Inflammatory macrophage treated with lipopolysaccharide for 4 hours (primary cell): ENCODE measurements at regions not wholly inside any gene's neighbourhood (a gene's known extent, or its start where the extent isn't known, plus 50 kb on each side); places are given as distances from the start of the nearest gene placed in this dataset.
A peak's percentile ranks its signal among the peaks of the same experiment; 100 is the strongest.

Experiments
- DNase-seq: peaks from one replicate; pipeline ENCODE4 v3.0.0-alpha.2; 2020

DNA sequence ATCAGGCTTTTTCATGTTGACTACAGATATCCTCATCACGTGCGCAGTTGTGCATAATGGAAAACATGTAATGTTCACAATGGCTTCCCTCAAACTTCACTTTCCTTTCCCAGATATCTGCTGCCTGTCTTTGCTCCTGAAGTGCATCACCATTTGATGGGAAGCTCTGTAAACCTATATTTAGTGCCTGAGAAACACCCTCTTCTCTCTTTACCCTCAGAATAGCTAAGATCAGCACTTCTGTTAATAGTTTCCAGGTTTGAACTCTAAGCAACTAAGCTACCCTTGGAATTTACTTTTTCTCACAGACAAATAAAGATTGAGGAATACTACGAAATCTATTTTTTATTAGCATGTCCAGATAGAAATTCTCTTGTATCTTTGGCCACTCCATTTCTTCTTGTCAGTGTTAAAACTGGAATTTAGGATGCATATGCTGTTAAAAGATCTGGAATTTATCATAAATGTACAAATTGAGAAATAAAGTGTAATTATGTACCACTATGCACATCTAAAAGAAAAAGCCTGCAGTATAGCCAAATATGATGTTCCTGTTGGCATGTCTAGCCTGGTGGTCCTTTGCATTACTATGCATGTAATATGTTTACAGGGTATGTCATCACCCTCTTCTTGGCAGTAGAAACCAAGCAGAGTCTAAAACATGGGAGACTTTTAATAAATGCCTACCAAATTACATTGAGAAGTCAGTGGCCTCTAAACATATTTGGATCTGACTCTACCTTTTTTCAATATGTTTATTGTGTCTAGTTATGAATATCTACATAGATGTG, 278.7 kb downstream of the FIGN start:
- DNase-seq = no peak

DNA sequence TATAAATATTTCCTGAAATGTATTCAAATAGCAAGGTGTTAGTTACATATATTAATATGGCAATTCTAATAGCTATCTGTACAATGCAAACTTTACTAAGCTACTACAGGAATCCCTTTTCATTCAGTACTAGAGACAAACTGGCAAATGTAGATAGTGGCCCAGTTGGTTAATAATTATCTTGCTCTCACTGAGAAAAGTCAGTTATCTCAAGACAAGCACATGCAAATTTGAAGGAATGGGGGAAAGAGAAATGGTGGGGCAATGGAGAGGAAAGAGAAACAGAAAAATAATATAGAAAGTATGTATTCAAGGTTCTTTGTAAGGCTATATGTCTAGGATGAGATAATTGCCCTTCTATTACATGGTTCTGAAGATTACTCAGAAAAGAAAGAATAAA, 280.0 kb downstream of the FIGN start:
- no peak for DNase-seq

DNA sequence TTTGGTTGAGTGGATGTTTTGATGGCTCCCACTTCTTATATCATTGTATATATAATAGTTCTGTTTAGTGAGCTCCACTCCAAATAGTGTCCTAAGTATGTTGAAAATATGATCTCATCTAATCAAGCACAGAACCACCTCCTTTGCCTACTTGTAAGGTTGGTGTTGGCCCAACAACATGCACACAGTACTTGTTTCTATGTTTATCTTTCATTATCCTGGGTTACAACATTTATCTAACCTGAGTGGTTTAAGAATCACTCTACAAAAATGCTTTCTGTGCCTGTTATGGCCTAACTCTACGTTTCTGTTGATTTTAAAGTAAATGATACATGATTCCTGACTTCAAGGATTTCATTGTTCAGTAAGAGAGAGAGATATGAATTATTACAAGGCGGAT, 281.9 kb downstream of the FIGN start:
- no peak for DNase-seq

DNA sequence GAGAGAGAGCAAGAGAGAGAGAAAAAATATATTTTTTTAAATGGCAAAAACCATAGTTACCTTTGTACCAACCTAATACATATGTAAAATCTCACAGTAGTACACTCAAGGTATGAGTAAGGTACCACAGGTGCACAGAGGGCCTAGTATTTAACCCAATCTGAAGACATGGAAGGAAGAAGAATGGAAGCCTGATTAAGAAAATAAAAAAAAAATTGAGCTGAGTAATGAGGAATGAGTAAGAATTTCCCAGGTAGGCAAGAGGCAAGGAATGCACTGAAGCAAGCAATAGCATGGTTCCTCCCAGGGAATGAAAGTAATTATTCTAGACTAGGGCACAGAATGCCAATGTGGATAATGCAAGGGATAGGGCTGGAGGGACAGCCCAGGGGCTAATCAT, 294.2 kb downstream of the FIGN start:
- DNase-seq = no peak

DNA sequence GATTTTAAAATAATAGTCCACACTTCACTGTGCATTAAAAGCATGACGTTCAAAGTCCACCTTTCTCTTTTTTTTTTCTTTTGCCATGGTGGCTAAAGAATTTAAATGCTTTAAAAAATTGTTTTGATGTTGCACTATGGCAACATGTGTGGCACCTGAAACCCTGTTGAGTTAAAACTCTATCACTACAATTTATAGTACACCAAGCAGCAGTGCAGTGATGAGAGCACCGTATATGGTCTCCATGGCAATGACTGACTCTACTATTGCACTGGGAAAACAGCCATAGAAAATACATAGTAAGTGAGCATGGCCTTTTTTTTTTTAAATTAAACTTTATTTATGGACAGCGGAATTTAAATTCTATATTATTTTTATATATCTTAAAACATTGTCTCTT, 298.8 kb downstream of the FIGN start:
- DNase-seq = no peak

DNA sequence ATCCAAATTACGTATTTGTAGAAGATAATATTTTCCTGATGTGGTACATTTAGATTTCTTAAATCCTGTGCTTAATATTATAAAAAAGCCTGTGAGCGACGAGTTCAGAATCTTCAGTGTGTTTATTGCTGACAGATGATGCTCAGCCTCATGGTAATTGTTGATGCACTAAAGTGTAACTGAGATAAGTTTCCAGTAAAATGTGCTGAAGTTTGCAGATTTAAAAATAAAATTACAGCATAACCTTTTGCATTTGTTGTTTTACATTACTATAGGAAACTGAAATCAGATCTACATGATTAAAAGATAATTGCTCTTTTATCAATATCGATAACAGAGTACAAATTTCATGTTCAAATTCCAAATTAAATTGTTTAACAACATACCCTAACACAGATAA, 307.6 kb downstream of the FIGN start:
- no peak for DNase-seq

DNA sequence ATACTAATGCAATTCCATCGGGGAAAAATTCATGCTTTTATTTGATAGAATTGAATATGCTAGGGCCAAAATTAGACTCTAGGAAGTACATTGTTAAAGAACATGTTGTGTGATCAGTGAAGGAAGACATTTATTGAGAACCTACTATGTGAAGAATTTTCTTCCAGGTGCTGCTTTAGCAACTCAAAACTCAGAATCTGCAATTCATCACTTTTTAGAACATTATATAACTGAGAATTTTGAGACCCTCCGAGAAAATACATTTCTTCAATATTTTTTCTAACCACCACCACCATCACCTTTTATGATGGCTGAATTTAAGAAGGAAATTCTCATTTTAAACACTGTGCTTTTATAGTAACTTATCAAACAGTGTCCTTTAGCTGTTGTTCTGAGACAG, 315.2 kb downstream of the FIGN start:
- DNase-seq = no peak

DNA sequence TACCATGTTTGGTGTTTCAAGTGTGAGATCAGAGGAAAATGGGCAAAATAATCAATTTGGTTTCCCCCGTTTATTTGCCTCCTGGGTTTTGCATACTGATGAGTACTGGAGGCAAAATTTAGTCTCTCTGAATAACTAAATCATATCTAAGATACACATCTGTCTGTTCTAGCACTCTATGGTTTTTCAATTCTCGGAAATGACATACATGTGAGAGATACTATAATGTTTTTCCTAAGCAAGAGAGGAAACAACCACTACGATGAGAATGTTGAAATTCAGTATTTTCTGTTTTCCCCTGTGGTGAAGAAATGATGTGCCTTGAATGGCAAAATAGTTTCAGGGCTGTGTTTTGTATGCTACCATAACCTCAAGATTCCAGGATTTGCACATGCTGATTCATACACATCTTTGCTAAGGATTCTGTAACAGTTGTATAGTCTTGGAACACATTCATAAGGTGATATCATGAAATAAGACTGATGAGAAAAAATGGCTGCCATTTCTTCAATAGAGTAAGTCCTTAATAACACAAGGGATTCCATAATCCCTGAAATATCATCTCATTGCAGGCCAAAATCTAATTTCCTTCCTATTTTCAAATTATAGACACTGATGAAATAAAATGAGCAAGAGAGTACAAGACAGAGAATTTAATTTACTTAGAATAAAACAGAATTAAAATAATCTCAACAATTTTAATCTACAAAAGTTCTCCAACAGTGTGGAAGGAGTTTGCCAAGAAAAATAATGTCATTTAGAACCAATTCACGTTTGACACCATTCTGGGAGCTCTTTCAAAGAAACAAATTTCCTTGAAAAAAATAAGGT, 316.6 kb downstream of the FIGN start:
- DNase-seq = peak; percentile 47

DNA sequence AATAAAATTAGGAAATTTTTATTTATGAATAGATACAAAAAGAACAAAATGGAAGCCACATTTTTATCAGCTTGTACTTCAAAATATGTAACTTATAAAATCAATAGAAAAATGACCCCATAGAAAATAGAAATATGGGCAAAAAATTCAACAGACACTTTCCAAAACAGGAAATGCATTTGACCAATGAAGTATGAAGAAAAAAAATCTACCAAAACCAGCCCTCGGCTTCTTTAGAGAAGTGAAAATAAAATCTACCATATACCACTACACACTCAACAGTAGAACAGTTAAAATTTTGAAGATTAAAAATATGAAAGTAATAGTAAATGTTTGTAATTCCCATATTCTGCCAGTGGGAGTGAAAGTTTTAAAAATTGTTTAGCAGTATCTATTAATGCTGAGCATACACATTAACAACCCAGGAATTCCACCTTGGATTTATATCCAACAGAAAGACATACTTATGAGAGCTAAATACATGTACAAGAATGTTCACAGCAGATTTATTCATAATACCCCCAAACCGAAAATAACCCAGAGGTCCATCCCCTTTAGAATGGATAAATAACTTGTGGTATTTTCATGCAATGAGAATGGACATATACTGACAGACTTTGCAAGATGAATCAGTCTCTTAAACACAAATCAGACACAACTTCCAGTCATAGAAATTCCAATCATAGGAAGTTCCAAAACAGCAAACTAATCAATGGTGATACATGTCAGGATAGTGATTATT, 318.0 kb downstream of the FIGN start:
- DNase-seq = peak; percentile 19

DNA sequence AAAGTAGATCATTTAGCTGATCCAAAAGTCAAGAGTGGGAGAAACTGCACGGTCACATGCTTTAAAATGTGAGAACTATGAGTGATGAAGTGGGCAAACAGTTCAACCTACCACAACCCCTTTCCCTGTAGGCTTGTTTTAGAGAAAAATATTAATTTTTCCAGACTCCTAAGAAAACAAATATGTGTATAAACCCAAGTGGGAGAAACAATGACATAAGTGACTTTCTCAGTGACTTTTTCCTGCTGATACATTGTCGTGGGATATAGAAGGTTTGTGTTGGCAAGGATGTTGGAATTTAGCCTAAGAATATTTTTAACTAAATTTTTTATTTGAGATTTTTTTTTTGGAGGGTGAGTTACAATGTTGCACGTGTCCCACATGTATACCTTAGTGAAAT, 321.7 kb downstream of the FIGN start:
- no peak for DNase-seq

DNA sequence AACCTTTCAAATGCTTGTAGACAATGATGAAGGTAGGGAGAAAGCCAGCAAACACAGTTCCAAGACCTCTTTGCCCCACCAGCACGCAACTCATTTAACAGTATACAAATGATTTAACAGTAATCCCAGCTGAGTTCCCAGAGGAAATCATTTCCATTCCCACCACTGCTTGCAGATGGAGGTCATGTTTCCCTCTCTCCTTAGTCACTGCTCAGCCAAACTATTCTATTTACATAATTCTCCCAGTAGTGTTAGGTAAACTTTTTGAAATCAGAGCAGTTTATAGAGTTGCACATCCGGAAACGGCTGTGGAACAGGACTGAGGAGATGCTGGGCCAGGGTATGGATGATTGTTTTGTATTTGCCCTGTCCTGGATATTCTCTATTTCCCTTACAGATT, 328.5 kb downstream of the FIGN start:
- no peak for DNase-seq

DNA sequence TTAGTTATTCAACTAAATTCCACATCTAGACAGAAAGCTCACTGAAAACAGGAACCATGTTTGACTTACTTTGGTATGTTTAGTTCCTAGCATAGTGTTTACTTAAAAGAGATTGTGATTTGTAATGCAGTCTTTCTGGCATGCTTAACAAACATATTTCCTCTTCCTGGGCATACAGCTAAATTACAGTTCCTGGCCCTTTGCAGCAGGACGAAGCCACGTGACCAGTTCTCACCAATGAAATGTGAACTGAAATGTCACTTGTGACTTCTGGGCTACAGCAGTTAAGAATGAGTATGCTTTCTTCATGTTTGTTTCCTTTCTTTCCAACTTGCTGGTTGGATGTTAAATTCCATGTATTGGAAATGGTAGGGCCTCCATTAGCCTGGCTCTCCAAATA, 330.5 kb downstream of the FIGN start:
- no peak for DNase-seq

DNA sequence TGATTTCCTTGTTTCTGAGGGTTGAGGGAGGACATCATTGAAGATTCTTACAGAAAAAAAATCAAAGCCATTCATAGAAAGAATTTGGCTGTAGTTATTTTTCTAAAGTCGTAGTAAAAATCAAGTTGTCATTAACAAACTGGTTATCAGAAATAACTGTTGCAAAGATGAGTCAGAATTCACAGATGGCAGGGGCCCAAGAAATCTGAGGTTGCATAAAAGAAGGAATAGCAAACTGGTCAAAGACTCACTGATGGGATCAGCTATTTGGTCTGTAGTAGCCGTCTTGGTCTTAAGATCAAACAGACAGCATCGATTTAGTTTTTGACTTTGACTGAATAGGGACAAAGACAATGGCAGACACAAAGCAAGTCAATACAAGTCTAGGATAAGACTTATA, 334.3 kb downstream of the FIGN start:
- DNase-seq = no peak

DNA sequence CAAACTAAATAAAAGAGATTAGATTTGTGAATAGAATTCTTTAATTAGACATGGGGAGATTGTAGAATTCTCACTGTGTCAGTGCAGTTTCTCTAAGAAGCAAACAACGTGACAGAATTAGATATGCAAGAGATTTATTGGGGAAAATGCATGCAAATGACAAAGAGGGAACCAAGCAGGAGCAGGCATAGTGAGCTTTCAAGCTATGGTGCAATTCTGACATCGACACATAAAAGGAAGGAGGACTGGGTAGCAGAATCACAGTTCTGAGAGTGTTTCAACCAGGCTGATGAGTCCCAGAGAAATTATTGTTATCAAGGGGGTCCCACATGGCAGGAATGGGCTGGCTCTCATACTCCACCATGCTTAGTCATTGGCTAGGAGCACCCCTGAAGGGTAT, 338.4 kb downstream of the FIGN start:
- peak; percentile 55 for DNase-seq

DNA sequence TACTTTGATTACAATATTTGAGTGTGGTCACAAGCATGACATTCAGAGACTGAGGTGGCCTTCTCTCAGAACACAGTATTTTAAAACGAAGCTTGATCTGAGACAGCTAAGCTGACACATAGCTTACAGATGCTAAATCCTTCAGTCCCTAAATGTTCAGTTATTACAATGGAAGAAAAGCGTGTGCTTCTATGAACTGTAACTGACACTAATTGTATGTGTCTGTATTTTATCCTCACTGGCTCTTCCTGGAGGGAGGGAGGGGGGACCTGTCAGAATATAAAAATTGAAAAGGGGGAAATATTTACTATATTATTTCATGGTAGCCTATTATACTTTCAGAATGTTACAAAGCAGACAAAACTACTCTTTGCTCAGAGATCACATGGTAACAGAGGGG, 340.2 kb downstream of the FIGN start:
- DNase-seq = no peak

DNA sequence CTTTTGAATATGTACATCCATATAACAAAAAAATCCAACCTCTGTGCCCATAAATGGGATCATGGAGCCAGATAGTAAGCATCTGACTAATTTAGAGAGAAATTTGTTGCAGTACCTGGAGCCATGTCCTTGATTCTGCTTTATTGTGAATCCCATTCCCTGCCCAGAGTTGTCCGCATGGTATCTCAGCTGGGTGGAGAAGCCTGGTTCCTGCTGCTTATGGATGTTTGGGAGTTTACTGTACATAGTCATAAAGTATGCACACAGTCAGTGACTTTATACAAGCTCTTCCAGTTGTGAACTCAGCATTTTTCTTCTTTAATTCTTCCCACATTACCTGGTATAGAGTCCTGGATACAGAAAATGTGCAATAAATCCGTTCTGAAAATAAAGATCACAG, 346.0 kb downstream of the FIGN start:
- no peak for DNase-seq

DNA sequence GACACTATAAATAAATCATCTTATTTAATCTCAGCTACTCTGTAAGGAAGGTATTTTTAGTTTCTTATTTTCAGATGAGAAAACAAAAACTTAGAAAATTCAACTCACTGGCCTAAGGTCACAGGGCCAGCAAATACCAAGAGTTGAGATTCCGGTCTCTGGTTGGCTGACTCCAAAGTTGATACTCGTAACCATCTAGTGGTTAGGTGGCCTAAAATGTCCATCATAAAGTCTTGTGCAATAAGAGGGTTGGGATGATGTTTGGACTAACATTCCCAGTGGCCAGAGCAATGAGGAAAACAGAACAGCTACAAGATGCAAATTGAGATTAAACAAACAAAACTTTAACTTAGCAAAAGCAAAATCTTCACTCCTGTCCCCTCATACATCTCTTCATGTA, 360.3 kb downstream of the FIGN start:
- no peak for DNase-seq

DNA sequence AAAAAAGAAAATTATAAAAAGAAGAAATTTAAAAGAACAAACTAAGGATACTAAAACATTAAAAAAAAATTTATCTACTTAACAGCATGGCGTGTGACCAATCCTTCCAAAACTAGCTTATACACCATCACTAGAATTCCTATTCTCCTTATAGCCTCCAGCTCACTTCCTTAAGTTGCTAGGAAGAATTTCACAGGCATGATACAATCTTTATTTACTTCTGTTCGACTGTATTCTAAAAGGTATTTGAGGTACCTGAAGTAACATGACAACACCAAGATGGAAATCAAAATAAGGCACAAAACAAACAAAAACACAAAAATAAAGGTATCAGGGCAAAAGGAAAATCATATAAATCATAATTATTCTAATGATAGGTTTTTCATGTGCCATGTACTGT, 360.7 kb downstream of the FIGN start:
- no peak for DNase-seq

DNA sequence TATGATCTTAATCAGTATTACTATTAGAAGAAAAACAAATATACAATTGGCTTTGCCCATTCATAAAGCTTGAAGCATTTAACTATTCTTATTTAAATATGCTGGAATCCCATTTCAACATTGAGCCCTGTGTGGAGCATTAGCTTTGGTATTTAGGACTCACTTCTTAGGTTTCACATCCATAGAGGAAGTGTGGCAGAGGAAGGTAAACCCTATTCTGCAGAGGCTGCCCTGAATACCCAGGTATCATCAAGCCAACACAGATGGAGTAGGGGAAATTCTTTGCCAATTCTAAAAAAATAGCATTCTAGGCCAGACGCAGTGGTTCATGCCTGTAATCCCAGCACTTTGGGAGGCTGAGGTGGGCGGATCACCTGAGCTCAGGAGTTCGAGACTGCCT, 361.5 kb downstream of the FIGN start:
- DNase-seq = no peak

DNA sequence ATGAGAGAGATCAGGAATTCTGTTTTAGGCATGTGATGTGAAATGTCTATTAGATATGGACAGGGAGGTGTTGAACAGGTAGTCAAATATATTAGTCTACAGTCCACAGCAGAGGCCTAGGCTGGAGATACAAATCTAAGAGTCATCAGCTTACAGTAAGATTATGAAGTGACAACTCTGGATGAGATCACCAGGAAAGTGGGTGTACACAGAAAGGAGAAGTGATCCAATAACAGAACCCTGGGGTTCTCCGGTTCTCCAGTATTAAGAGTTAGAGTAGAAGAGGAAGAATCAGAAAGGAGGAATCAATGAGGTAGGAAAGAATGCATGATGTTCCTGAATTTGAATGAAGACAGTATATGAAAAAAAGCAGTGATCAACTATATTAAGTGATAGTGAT, 362.3 kb downstream of the FIGN start:
- DNase-seq = peak; percentile 92

DNA sequence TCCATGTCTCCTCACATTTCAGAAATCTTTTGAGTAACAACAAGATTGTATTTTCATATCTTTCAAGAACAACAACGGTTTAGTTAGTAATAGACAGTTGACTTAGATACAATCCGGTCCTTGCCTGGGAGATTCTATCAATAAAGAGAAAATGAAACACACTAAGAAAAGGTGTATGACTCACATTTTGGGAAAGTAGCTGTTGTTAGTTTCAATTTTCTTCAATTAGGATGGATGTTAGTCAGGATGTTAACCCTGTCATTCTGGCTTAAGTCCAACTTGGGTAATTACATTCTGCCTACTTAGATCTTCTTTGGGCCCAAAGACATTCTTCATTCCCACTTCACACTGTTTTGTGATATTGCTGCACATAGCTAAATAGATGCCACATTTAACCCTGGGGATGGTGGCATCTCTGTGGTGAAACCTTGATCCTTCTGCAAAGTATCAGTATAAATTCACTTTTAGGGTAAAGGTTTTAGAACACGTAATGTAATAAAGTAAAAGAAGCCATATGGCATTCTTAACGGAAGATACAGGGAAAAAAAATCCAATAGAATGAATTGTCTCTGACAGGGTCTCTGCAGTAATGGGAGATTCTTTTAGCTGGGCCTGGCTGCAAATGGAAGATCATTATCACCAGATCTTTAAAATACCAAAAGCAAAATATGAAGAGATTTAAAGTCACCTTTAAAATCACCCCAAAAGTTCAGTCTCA, 365.5 kb downstream of the FIGN start:
- DNase-seq = peak; percentile 28

DNA sequence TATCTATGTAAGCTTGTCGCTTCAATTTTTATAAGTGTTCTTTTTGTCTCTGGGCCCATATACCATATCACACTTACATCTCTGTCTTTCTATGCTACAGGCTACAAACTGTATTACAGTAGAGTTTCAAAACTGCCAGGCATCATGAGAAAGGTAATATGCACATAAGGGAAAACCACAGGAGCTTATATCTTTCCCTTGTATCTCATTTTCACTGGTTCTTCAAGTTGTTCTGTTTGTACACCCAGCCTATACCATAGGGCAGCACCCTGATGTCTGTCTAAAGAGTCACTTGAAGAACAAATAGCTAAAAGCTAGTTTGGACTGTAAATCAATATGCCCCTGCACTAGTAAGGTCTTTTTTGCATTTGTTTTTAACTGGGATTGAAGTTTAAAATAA, 366.7 kb downstream of the FIGN start:
- no peak for DNase-seq

DNA sequence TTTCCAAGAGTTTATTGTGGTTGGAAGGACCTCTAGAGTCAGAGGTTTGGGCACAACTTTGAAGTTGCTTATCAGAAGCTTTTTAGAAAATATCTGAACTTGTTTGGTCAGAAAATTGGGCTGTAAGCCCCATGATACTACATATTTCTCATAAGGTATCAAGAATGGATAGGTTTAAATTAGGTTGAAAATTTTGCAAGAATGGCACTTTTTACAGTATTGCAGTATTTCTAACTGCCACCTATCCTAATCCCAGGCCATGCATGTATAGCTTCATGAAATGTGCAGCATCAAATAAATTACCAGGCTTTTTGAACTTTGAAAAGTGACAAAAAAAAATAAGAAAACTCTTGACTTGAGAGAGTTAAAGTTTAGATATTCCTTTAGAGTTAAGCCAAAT, 367.2 kb downstream of the FIGN start:
- no peak for DNase-seq
